H9 (cell line): ENCODE measurements at regions not wholly inside any gene's neighbourhood (a gene's known extent, or its start where the extent isn't known, plus 50 kb on each side); places are given as distances from the start of the nearest gene placed in this dataset.
A peak's percentile ranks its signal among the peaks of the same experiment; 100 is the strongest.

Source experiments
- DNase-seq: peaks from one replicate; pipeline ENCODE4 v3.0.0-alpha.2; 2017
- H2AFZ ChIP-seq: one replicate; pipeline ENCODE4 v1.6.1; 2013; ENCODE audit warnings: mild to moderate bottlenecking, low read length, control low read depth, moderate library complexity
- H2AK5ac ChIP-seq: 2 replicates; pipeline ENCODE4 v1.6.1; 2013; ENCODE audit warnings: low read length, control low read depth, mixed read lengths; ENCODE audit not compliant: insufficient read length
- H2BK120ac ChIP-seq: one replicate; pipeline ENCODE4 v1.6.1; 2013; ENCODE audit warnings: low read depth, mild to moderate bottlenecking, low read length, control low read depth, inconsistent platforms; ENCODE audit not compliant: poor library complexity, severe bottlenecking
- H2BK12ac ChIP-seq: 2 replicates; pipeline ENCODE4 v1.6.1; 2013; ENCODE audit warnings: low read length, control low read depth, mixed read lengths, low read depth; ENCODE audit not compliant: insufficient read length
- H2BK15ac ChIP-seq: 2 replicates; pipeline ENCODE4 v1.6.1; 2013; ENCODE audit warnings: low read depth, low read length, control low read depth
- H2BK20ac ChIP-seq: one replicate; pipeline ENCODE4 v1.6.1; 2013; ENCODE audit warnings: low read depth, mild to moderate bottlenecking, low read length, control low read depth, inconsistent platforms; ENCODE audit not compliant: poor library complexity, severe bottlenecking
- H2BK5ac ChIP-seq: 2 replicates; pipeline ENCODE4 v1.6.1; 2013; ENCODE audit warnings: low read length, control low read depth, mixed read lengths; ENCODE audit not compliant: insufficient read length
- H3K14ac ChIP-seq: 2 replicates; pipeline ENCODE4 v1.6.1; 2013; ENCODE audit warnings: low read length, control low read depth; ENCODE audit not compliant: insufficient read depth
- H3K18ac ChIP-seq: 2 replicates; pipeline ENCODE4 v1.6.1; 2013; ENCODE audit warnings: low read depth, mild to moderate bottlenecking, mixed read lengths, low read length, control low read depth; ENCODE audit not compliant: insufficient read length
- H3K23ac ChIP-seq: 2 replicates; pipeline ENCODE4 v1.6.1; 2013; ENCODE audit warnings: low read length, control low read depth, mixed read lengths, low read depth; ENCODE audit not compliant: insufficient read length
- H3K23me2 ChIP-seq: 2 replicates; pipeline ENCODE4 v1.6.1; 2013; ENCODE audit warnings: low read depth, mild to moderate bottlenecking, mixed read lengths, low read length, control low read depth; ENCODE audit not compliant: insufficient read length, poor library complexity, severe bottlenecking
- H3K27ac ChIP-seq: 2 replicates; pipeline ENCODE4 v1.5.1; 2013; ENCODE audit warnings: low read length, control low read depth, mixed read lengths, low read depth; ENCODE audit not compliant: insufficient read length
- H3K27me3 ChIP-seq: 2 replicates; pipeline ENCODE4 v1.6.1; 2013; ENCODE audit warnings: low read length, control low read depth, inconsistent platforms; ENCODE audit not compliant: insufficient read depth
- H3K4ac ChIP-seq: 2 replicates; pipeline ENCODE4 v1.6.1; 2013; ENCODE audit warnings: low read depth, mild to moderate bottlenecking, control low read depth, inconsistent platforms, low read length, moderate library complexity
- H3K4me1 ChIP-seq: 2 replicates; pipeline ENCODE4 v1.6.1; 2013; ENCODE audit warnings: low read length, control low read depth, inconsistent platforms; ENCODE audit not compliant: insufficient read depth
- H3K4me2 ChIP-seq: 2 replicates; pipeline ENCODE4 v1.6.1; 2013; ENCODE audit warnings: low read length, control low read depth, mixed read lengths; ENCODE audit not compliant: insufficient read length, insufficient read depth
- H3K56ac ChIP-seq: 2 replicates; pipeline ENCODE4 v1.6.1; 2013; ENCODE audit warnings: low read depth, mild to moderate bottlenecking, mixed read lengths, low read length, control low read depth; ENCODE audit not compliant: insufficient read length
- H3K79me1 ChIP-seq: 2 replicates; pipeline ENCODE4 v1.6.1; 2013; ENCODE audit warnings: low read depth, mild to moderate bottlenecking, moderate library complexity, low read length, control low read depth, inconsistent platforms; ENCODE audit not compliant: insufficient read depth, poor library complexity, severe bottlenecking
- H3K79me2 ChIP-seq: 2 replicates; pipeline ENCODE4 v1.6.1; 2013; ENCODE audit warnings: low read length, control low read depth, inconsistent platforms; ENCODE audit not compliant: insufficient read depth
- H3K9ac ChIP-seq: 2 replicates; pipeline ENCODE4 v1.6.1; 2013; ENCODE audit warnings: low read length, control low read depth, mixed read lengths; ENCODE audit not compliant: insufficient read length; ENCODE audit errors: extremely low read depth
- H3K9me3 ChIP-seq: one replicate; pipeline ENCODE4 v1.6.1; 2013; ENCODE audit warnings: low read depth, low read length, inconsistent platforms; ENCODE audit not compliant: control insufficient read depth
- H3T11ph ChIP-seq: one replicate; pipeline ENCODE4 v1.6.1; 2013; ENCODE audit warnings: mild to moderate bottlenecking, low read length, control low read depth, inconsistent platforms
- H4K20me1 ChIP-seq: one replicate; pipeline ENCODE4 v1.6.1; 2013; ENCODE audit not compliant: control insufficient read depth, insufficient read length, insufficient read depth
- H4K5ac ChIP-seq: 2 replicates; pipeline ENCODE4 v1.6.1; 2013; ENCODE audit warnings: low read depth, mild to moderate bottlenecking, mixed read lengths, low read length, control low read depth; ENCODE audit not compliant: insufficient read length
- H4K8ac ChIP-seq: replicated peaks from 2 replicates; pipeline ENCODE4 v1.6.1; 2013; ENCODE audit warnings: low read length, control low read depth, mixed read lengths, low read depth; ENCODE audit not compliant: insufficient read length
- H4K91ac ChIP-seq: 2 replicates; pipeline ENCODE4 v1.6.1; 2013; ENCODE audit warnings: low read depth, mild to moderate bottlenecking, moderate library complexity, mixed read lengths, low read length, control low read depth; ENCODE audit not compliant: insufficient read length
- H3K27ac Mint-ChIP-seq, 3 experiments: 2 replicates in 2 of 3; 3 replicates in 1 of 3; pipeline ENCODE4 v1.8.0; 2020 to 2021; ENCODE audit warnings: mixed read lengths in 3 of 3, mild to moderate bottlenecking in 1 of 3, moderate library complexity in 1 of 3
- H3K27me3 Mint-ChIP-seq: 2 replicates; pipeline ENCODE4 v1.8.0; 2021; ENCODE audit warnings: low read depth, mild to moderate bottlenecking, moderate library complexity, mixed read lengths
- H3K36me3 Mint-ChIP-seq, 3 experiments: 2 replicates in 2 of 3; 3 replicates in 1 of 3; pipeline ENCODE4 v1.8.0; 2020 to 2021; ENCODE audit warnings: low read depth in 3 of 3, mixed read lengths in 3 of 3; ENCODE audit not compliant: insufficient read depth in 1 of 3
- H3K4me1 Mint-ChIP-seq, 2 experiments: 2 replicates each; pipeline ENCODE4 v1.8.0; 2020; ENCODE audit warnings: mixed read lengths in 2 of 2
- H3K4me3 Mint-ChIP-seq, 2 experiments: 2 replicates in 1 of 2; 3 replicates in 1 of 2; pipeline ENCODE4 v1.8.0; 2020 to 2021; ENCODE audit warnings: mild to moderate bottlenecking in 2 of 2, mixed read lengths in 2 of 2, moderate library complexity in 1 of 2
- H3K9me3 Mint-ChIP-seq, 2 experiments: 2 replicates in 1 of 2; 3 replicates in 1 of 2; pipeline ENCODE4 v1.8.0; 2020; ENCODE audit warnings: mild to moderate bottlenecking in 2 of 2, mixed read lengths in 2 of 2, moderate library complexity in 1 of 2
- CTCF ChIP-seq: fragments of 200-600 bp; sonication (generic); conservative IDR thresholded peaks from 3 replicates; pipeline ENCODE4 v1.8.0; 2021; ENCODE audit warnings: antibody characterized with exemption, mild to moderate bottlenecking
- WGBS: extraction: QIAGEN DNeasy Blood & Tissue Kit; methylation state at CpG from one replicate; pipeline ENCODE4 v1.1.7; 2013; ENCODE audit warnings: missing lambda C conversion rate, low lambda C conversion rate, mixed read lengths; ENCODE audit not compliant: insufficient read length; ENCODE audit errors: extremely low coverage; 5-methylcytosine and 5-hydroxymethylcytosine counted together

- TF ChIP-seq CTCF = no peak
- no peak overlapping the region for H3K23ac ChIP-seq
- Mint-ChIP-seq H3K27me3 (no peaks in the 10 kb centered on the region), H3K4me1 (peaks cover 10 to 15% of the 10 kb centered on the region in 2 experiments), H3K9me3 (no peaks in the 10 kb centered on the region), H3K27ac (peak overlapping the region in 2 of 3 experiments; percentile 57 to 76; a peak in 5 of 7 replicates), H3K4me3 (no peak overlapping the region), H3K36me3 (peaks cover 0 to 3% (median 0%) of the 10 kb centered on the region in 3 experiments; a peak in 1 of 7 replicates)
- H2BK20ac ChIP-seq = no peak overlapping the region
- no peak overlapping the region for H2BK5ac ChIP-seq
- H2BK12ac ChIP-seq = no peak overlapping the region
- H3K9me3 ChIP-seq = no peaks in the 10 kb centered on the region
- no peak overlapping the region for H3K14ac ChIP-seq
- H3K18ac ChIP-seq = no peak overlapping the region
- DNase-seq = no peak
- no peak overlapping the region for H2AFZ ChIP-seq
- H3T11ph ChIP-seq = no peak overlapping the region
- H3K4me2 ChIP-seq = no peak overlapping the region
- no peak overlapping the region for H2BK15ac ChIP-seq
- no peaks in the 10 kb centered on the region for H4K20me1 ChIP-seq
- H3K9ac ChIP-seq = no peak overlapping the region
- H2BK120ac ChIP-seq = no peak overlapping the region
- no peak overlapping the region for H4K8ac ChIP-seq
- H3K4me1 ChIP-seq = no peaks in the 10 kb centered on the region
- H3K4ac ChIP-seq = no peak overlapping the region
- no peak overlapping the region for H3K27ac ChIP-seq
- no peaks in the 10 kb centered on the region for H3K79me1 ChIP-seq
- no peak overlapping the region for H4K91ac ChIP-seq
- H3K56ac ChIP-seq = no peak overlapping the region
- no peaks in the 10 kb centered on the region for H3K23me2 ChIP-seq
- H3K79me2 ChIP-seq = no peaks in the 10 kb centered on the region
- no peak overlapping the region for H4K5ac ChIP-seq
- no peaks in the 10 kb centered on the region for H3K27me3 ChIP-seq
- no CpG with 5 or more reads among the region's 3 CpGs for WGBS
- H2AK5ac ChIP-seq = no peak overlapping the region
These were observed 1362.7 kb upstream of the FAM98A start for GRCh38 chr2:34961822-34962221.
